ENCODE measurements at regions not wholly inside any gene's neighbourhood (a gene's known extent, or its start where the extent isn't known, plus 50 kb on each side); places are given as distances from the start of the nearest gene placed in this dataset.

DNA sequence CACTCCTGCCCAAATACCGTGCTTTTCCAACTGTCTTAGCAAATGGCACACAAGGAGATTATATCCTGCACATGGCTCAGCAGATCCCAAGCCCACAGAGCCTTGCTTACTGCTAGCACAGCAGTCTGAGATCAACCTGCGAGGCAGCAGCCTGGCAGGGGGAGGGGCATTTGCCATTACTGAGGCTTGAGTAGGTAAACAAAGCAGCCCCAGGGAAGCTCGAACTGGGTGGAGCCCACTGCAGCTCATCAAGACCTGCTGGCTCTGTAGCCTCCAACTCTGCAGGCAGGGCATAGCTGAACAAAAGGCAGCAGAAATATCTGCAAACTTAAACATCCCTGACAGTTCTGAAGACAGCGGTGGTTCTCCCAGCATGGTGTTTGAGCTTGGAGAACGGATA lies 70.1 kb upstream of the PTBP2 start:
- Histone ChIP-seq H3K36me3 (ENCODE audit: control insufficient read depth, insufficient read depth, low read length, severe bottlenecking) (no peaks in the 10 kb centered on the region), H3K27me3 (replicated peaks; ENCODE audit: control insufficient read depth, insufficient read depth, low read length) (no peaks in the 10 kb centered on the region), H3K9ac (ENCODE audit: low read length) (no peak overlapping the region), H3K4me1 (ENCODE audit: control insufficient read depth, insufficient read depth, low read length) (no peaks in the 10 kb centered on the region), H3K9me3 (ENCODE audit: control insufficient read depth, low read length) (no peaks in the 10 kb centered on the region), H3K4me3 (ENCODE audit: low read length) (no peak overlapping the region)
- no peak for DNase-seq (ENCODE audit: low read depth)

DNA sequence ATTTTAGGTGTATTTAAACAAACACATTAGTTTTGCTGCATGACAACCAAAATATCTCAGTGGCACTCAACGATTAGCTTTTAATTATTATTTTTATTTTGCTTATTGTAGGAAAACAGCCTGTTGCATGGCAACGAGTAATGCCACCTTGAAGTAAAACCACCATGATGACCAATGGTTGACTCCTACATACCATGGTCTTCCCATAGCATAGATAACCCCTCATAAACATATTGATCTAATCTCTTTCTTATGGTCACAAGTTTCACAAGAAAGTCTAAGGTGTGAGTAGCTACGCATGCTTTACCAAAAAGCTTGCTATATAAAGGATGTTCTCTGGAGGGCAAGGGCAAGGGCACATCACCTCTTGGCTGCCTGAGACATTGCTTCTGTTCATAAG lies 61.5 kb upstream of the PTBP2 start:
- H3K36me3 ChIP-seq (ENCODE audit: control insufficient read depth, insufficient read depth, low read length, severe bottlenecking) = no peaks in the 10 kb centered on the region
- peaks cover 9% of the 10 kb centered on the region for H3K9me3 ChIP-seq (ENCODE audit: control insufficient read depth, low read length)
- H3K27me3 ChIP-seq (replicated peaks; ENCODE audit: control insufficient read depth, insufficient read depth, low read length) = no peaks in the 10 kb centered on the region
- no peak for DNase-seq (ENCODE audit: low read depth)
- no peak overlapping the region for H3K4me3 ChIP-seq (ENCODE audit: low read length)
- H3K4me1 ChIP-seq (ENCODE audit: control insufficient read depth, insufficient read depth, low read length) = peaks cover 7% of the 10 kb centered on the region
- no peak overlapping the region for H3K9ac ChIP-seq (ENCODE audit: low read length)

GRCh38 chr1:96660503-96660902 lies 61.1 kb upstream of the PTBP2 start:
- no peaks in the 10 kb centered on the region for H3K36me3 ChIP-seq (ENCODE audit: control insufficient read depth, insufficient read depth, low read length, severe bottlenecking)
- H3K4me3 ChIP-seq (ENCODE audit: low read length) = no peak overlapping the region
- no peaks in the 10 kb centered on the region for H3K27me3 ChIP-seq (replicated peaks; ENCODE audit: control insufficient read depth, insufficient read depth, low read length)
- no peak overlapping the region for H3K9ac ChIP-seq (ENCODE audit: low read length)
- peak; percentile 77 for DNase-seq (ENCODE audit: low read depth)
- H3K9me3 ChIP-seq (ENCODE audit: control insufficient read depth, low read length) = peaks cover 9% of the 10 kb centered on the region
- H3K4me1 ChIP-seq (ENCODE audit: control insufficient read depth, insufficient read depth, low read length) = peaks cover 7% of the 10 kb centered on the region

Data from adipocyte (in vitro differentiated cells).